OCI-LY1 (cell line): ENCODE measurements at regions not wholly inside any gene's neighbourhood (a gene's known extent, or its start where the extent isn't known, plus 50 kb on each side); places are given as distances from the start of the nearest gene placed in this dataset.

ENCODE experiments used
- H2AFZ ChIP-seq: fragments of 200-600 bp; sonication (generic), shearing (Covaris generic); 2 replicates; pipeline ENCODE4 v1.6.0; 2014; ENCODE audit warnings: antibody characterized with exemption, mild to moderate bottlenecking, low read length
- H3F3A ChIP-seq: fragments of 200-600 bp; sonication (generic), shearing (Covaris generic); 2 replicates; pipeline ENCODE4 v1.6.0; 2014; ENCODE audit warnings: mild to moderate bottlenecking, antibody characterized with exemption, low read length, moderate library complexity; ENCODE audit not compliant: insufficient read depth
- H3K27ac ChIP-seq: fragments of 200-600 bp; sonication (generic); 2 replicates; pipeline ENCODE4 v1.5.1; 2014; ENCODE audit warnings: low read length, mixed run types, mild to moderate bottlenecking, low read depth; ENCODE audit not compliant: poor library complexity, severe bottlenecking
- H3K27me3 ChIP-seq: fragments of 200-600 bp; sonication (generic); 2 replicates; pipeline ENCODE4 v1.6.0; 2014; ENCODE audit warnings: antibody characterized with exemption, mild to moderate bottlenecking, low read length, moderate library complexity; ENCODE audit not compliant: insufficient read depth
- H3K36me3 ChIP-seq: fragments of 200-600 bp; sonication (generic); 2 replicates; pipeline ENCODE4 v1.6.1; 2014; ENCODE audit warnings: mild to moderate bottlenecking, antibody characterized with exemption, low read length, moderate library complexity, mixed read lengths; ENCODE audit not compliant: insufficient read depth
- H3K4me1 ChIP-seq: fragments of 200-600 bp; sonication (generic); 2 replicates; pipeline ENCODE4 v1.5.1; 2014; ENCODE audit warnings: mild to moderate bottlenecking, low read length, moderate library complexity; ENCODE audit not compliant: insufficient read depth, severe bottlenecking
- H3K4me2 ChIP-seq: fragments of 200-600 bp; sonication (generic), shearing (Covaris generic); 2 replicates; pipeline ENCODE4 v1.6.1; 2014; ENCODE audit warnings: low read length
- H3K4me3 ChIP-seq: fragments of 200-600 bp; sonication (generic); 2 replicates; pipeline ENCODE4 v1.5.1; 2014; ENCODE audit warnings: low read length, low read depth, mild to moderate bottlenecking, mixed read lengths; ENCODE audit not compliant: poor library complexity, severe bottlenecking
- H3K79me2 ChIP-seq: fragments of 200-600 bp; shearing (Covaris generic); 2 replicates; pipeline ENCODE4 v1.6.1; 2016; ENCODE audit warnings: mixed run types, low read length, mixed read lengths; ENCODE audit not compliant: insufficient read depth
- H3K9ac ChIP-seq: fragments of 200-600 bp; sonication (generic), shearing (Covaris generic); 2 replicates; pipeline ENCODE4 v1.6.1; 2014; ENCODE audit warnings: mild to moderate bottlenecking, low read length, mixed read lengths
- H3K9me2 ChIP-seq: fragments of 200-600 bp; sonication (generic), shearing (Covaris generic); 2 replicates; pipeline ENCODE4 v1.6.1; 2014; ENCODE audit warnings: low read depth, mild to moderate bottlenecking, low read length, mixed read lengths
- H3K9me3 ChIP-seq: fragments of 200-600 bp; shearing (Covaris generic); 2 replicates; pipeline ENCODE4 v1.6.1; 2014; ENCODE audit warnings: low read length, mixed read lengths
- H4K20me1 ChIP-seq: fragments of 200-600 bp; sonication (generic), shearing (Covaris generic); 2 replicates; pipeline ENCODE4 v1.6.0; 2016; ENCODE audit warnings: mild to moderate bottlenecking, low read length; ENCODE audit not compliant: insufficient read depth
- CTCF ChIP-seq: fragments of 200-600 bp; sonication (generic), shearing (Covaris generic); IDR thresholded peaks from 2 replicates; pipeline ENCODE4 v1.5.1; 2017; ENCODE audit warnings: mild to moderate bottlenecking, antibody characterized with exemption, low read length, moderate library complexity, mixed read lengths
- EZH2 ChIP-seq: fragments of 200-600 bp; sonication (generic), shearing (Covaris generic); IDR thresholded peaks from 2 replicates; pipeline ENCODE4 v1.8.0; 2017; ENCODE audit warnings: borderline replicate concordance, mixed run types, mild to moderate bottlenecking, antibody characterized with exemption, low read length, moderate library complexity, mixed read lengths

GRCh38 chr15:96606617-96607016 is 276.1 kb downstream of the NR2F2 start:
- Histone ChIP-seq H3K4me3 (no peak overlapping the region), H3K9me2 (no peaks in the 10 kb centered on the region), H4K20me1 (no peaks in the 10 kb centered on the region), H3K9ac (no peak overlapping the region), H3F3A (no peaks in the 10 kb centered on the region), H3K27me3 (no peaks in the 10 kb centered on the region), H3K9me3 (no peaks in the 10 kb centered on the region), H2AFZ (no peak overlapping the region), H3K36me3 (no peaks in the 10 kb centered on the region), H3K4me1 (no peaks in the 10 kb centered on the region), H3K79me2 (no peaks in the 10 kb centered on the region), H3K4me2 (no peak overlapping the region), H3K27ac (no peak overlapping the region)
- TF ChIP-seq CTCF (no peak), EZH2 (no peak)

GRCh38 chr15:96610757-96611156 is 280.3 kb downstream of the NR2F2 start:
- H3K4me1 ChIP-seq = no peaks in the 10 kb centered on the region
- H3K36me3 ChIP-seq = no peaks in the 10 kb centered on the region
- H4K20me1 ChIP-seq = no peaks in the 10 kb centered on the region
- no peak overlapping the region for H3K4me2 ChIP-seq
- no peaks in the 10 kb centered on the region for H3K79me2 ChIP-seq
- H3K9me3 ChIP-seq = no peaks in the 10 kb centered on the region
- no peak for TF ChIP-seq EZH2
- no peak for TF ChIP-seq CTCF
- H3K4me3 ChIP-seq = no peak overlapping the region
- H3K27ac ChIP-seq = no peak overlapping the region
- no peak overlapping the region for H2AFZ ChIP-seq
- H3K9ac ChIP-seq = no peak overlapping the region
- no peaks in the 10 kb centered on the region for H3K9me2 ChIP-seq
- H3K27me3 ChIP-seq = no peaks in the 10 kb centered on the region
- H3F3A ChIP-seq = no peaks in the 10 kb centered on the region

GRCh38 chr15:96612917-96613316 is 282.4 kb downstream of the NR2F2 start:
- H3K9me2 ChIP-seq = no peaks in the 10 kb centered on the region
- no peaks in the 10 kb centered on the region for H4K20me1 ChIP-seq
- no peaks in the 10 kb centered on the region for H3K36me3 ChIP-seq
- no peak overlapping the region for H3K27ac ChIP-seq
- H3K9me3 ChIP-seq = no peaks in the 10 kb centered on the region
- H3K27me3 ChIP-seq = no peaks in the 10 kb centered on the region
- H3F3A ChIP-seq = no peaks in the 10 kb centered on the region
- H3K9ac ChIP-seq = no peak overlapping the region
- H3K4me2 ChIP-seq = no peak overlapping the region
- H3K4me1 ChIP-seq = no peaks in the 10 kb centered on the region
- no peak overlapping the region for H3K4me3 ChIP-seq
- H2AFZ ChIP-seq = no peak overlapping the region
- no peaks in the 10 kb centered on the region for H3K79me2 ChIP-seq
- TF ChIP-seq EZH2 (no peak), CTCF (no peak)
